Duodenal mucosa (tissue), 2 donors: ENCODE measurements at regions not wholly inside any gene's neighbourhood (a gene's known extent, or its start where the extent isn't known, plus 50 kb on each side); places are given as distances from the start of the nearest gene placed in this dataset.

Experiments
- H3K27ac ChIP-seq: one replicate; pipeline ENCODE4 v1.7.0; 2013; ENCODE audit warnings: low read depth, low read length
- H3K27me3 ChIP-seq, 2 donors: one replicate each; pipeline ENCODE4 v1.7.0; 2013; ENCODE audit warnings: low read length in 2 of 2, control low read depth in 1 of 2; ENCODE audit not compliant: insufficient read depth in 2 of 2, control insufficient read depth in 1 of 2
- H3K36me3 ChIP-seq, 2 donors: one replicate each; pipeline ENCODE4 v1.7.0; 2013; ENCODE audit warnings: low read length in 2 of 2, control low read depth in 1 of 2; ENCODE audit not compliant: insufficient read depth in 2 of 2, control insufficient read depth in 1 of 2
- H3K4me1 ChIP-seq, 2 donors: one replicate each; pipeline ENCODE4 v1.7.0; 2013; ENCODE audit warnings: low read length in 2 of 2, control low read depth in 1 of 2; ENCODE audit not compliant: insufficient read depth in 2 of 2, control insufficient read depth in 1 of 2
- H3K4me3 ChIP-seq, 2 donors: one replicate each; pipeline ENCODE4 v1.7.0; 2013; ENCODE audit warnings: low read length in 2 of 2, low read depth in 1 of 2
- H3K9ac ChIP-seq, 2 donors: one replicate each; pipeline ENCODE4 v1.7.0; 2013; ENCODE audit warnings: low read length in 2 of 2, low read depth in 1 of 2
- H3K9me3 ChIP-seq, 2 donors: one replicate each; pipeline ENCODE4 v1.7.0; 2013; ENCODE audit warnings: low read length in 2 of 2, control low read depth in 1 of 2; ENCODE audit not compliant: control insufficient read depth in 1 of 2

- H3K9me3 ChIP-seq, result peaks cover 0 to 6% of the 10 kb centered on the region in 2 donors
- H3K4me1 ChIP-seq, result no peaks in the 10 kb centered on the region
- no peaks in the 10 kb centered on the region for H3K36me3 ChIP-seq
- no peaks in the 10 kb centered on the region for H3K27me3 ChIP-seq
- H3K27ac ChIP-seq, result no peak overlapping the region
- H3K9ac ChIP-seq, result no peak overlapping the region
- no peak overlapping the region for H3K4me3 ChIP-seq
Measured at GRCh38 chr10:29830531-29831512, 196.1 kb upstream of the SVIL start.

GRCh38 chr10:29829776-29830175 lies 195.0 kb upstream of the SVIL start:
- Histone ChIP-seq H3K27ac (no peak overlapping the region), H3K4me1 (no peaks in the 10 kb centered on the region), H3K36me3 (no peaks in the 10 kb centered on the region), H3K9me3 (peaks cover 0 to 6% of the 10 kb centered on the region in 2 donors), H3K9ac (no peak overlapping the region), H3K27me3 (no peaks in the 10 kb centered on the region), H3K4me3 (no peak overlapping the region)

DNA sequence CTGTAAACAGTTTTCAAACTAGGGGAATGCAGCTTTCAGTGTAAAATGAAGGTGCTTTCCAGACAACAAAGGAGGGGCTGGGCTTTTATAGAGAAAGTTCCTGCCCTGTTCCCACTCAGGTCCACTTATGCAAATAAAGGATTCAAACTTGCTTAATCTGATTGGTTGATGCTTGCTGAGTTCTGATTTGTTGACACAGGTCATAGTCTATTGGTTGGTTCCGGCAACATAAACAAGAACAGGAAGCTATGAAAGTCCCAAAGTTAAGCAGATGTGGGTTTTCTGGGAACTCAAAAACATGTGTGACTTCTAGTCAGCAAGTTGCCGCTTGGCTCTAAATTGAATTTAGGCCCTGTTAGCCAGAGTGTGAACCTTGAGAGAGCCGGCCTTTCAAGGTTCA lies 194.2 kb upstream of the SVIL start:
- Histone ChIP-seq H3K27ac (no peak overlapping the region), H3K4me3 (no peak overlapping the region), H3K9ac (no peak overlapping the region), H3K4me1 (no peaks in the 10 kb centered on the region), H3K9me3 (peaks cover 0 to 6% of the 10 kb centered on the region in 2 donors), H3K27me3 (no peaks in the 10 kb centered on the region), H3K36me3 (no peaks in the 10 kb centered on the region)

DNA sequence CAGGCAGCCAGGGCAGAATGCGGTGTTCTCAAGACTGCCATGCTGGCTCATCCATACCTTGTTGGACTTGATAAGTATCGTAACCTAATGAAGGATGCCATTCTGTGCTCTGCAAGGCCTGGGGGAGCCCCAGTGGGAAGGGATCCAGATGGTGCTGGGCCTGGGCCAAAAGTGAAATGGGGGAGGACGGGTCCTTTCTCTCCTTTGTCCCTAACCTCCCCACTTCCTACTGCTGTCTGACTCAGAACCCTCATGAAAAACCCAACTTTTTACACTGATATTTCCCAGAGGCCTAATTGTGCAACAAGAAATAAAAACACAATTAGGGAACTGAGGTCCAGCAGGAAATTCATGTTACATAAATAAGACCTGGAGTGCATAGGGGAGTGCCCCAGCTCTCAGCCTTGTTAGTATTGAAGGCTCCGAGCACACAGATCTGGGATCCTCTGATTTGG lies 193.7 kb upstream of the SVIL start:
- Histone ChIP-seq H3K27ac (no peak overlapping the region), H3K4me3 (no peak overlapping the region), H3K36me3 (no peaks in the 10 kb centered on the region), H3K4me1 (no peaks in the 10 kb centered on the region), H3K9ac (no peak overlapping the region), H3K27me3 (no peaks in the 10 kb centered on the region), H3K9me3 (peaks cover 0 to 6% of the 10 kb centered on the region in 2 donors)

GRCh38 chr10:29827512-29827911 lies 192.7 kb upstream of the SVIL start:
- H3K27me3 ChIP-seq, result no peaks in the 10 kb centered on the region
- H3K27ac ChIP-seq, result no peak overlapping the region
- H3K9ac ChIP-seq, result no peak overlapping the region
- no peaks in the 10 kb centered on the region for H3K36me3 ChIP-seq
- no peak overlapping the region for H3K4me3 ChIP-seq
- no peaks in the 10 kb centered on the region for H3K4me1 ChIP-seq
- H3K9me3 ChIP-seq, result peaks cover 0 to 6% of the 10 kb centered on the region in 2 donors

- no peak overlapping the region for H3K4me3 ChIP-seq
- H3K36me3 ChIP-seq, result no peaks in the 10 kb centered on the region
- H3K9me3 ChIP-seq, result peaks cover 0 to 6% of the 10 kb centered on the region in 2 donors
- no peaks in the 10 kb centered on the region for H3K4me1 ChIP-seq
- no peak overlapping the region for H3K27ac ChIP-seq
- no peaks in the 10 kb centered on the region for H3K27me3 ChIP-seq
- H3K9ac ChIP-seq, result no peak overlapping the region
Measured at GRCh38 chr10:29826801-29827450, 192.2 kb upstream of the SVIL start.

DNA sequence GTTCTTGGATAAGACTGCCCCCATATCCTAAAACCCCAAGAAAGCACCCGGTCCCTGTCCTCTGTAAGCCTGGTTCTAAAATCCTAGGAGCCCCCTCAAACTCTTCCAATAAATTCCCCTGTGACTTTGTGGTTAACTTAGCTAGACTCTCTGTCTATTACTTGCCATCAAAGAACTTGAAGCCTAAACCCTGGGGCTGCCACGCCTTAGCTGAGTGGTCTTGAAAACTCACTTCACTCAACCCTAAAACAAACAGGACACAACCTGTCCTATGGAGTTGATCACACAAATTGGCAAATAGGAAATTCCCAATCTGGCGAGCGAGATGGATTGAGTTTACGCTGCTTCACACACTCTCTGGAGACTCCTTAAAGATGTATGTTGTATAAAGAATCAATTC lies 191.4 kb upstream of the SVIL start:
- no peaks in the 10 kb centered on the region for H3K36me3 ChIP-seq
- peaks cover 0 to 6% of the 10 kb centered on the region in 2 donors for H3K9me3 ChIP-seq
- no peak overlapping the region for H3K4me3 ChIP-seq
- no peak overlapping the region for H3K9ac ChIP-seq
- no peaks in the 10 kb centered on the region for H3K4me1 ChIP-seq
- no peaks in the 10 kb centered on the region for H3K27me3 ChIP-seq
- H3K27ac ChIP-seq, result no peak overlapping the region

- no peak overlapping the region for H3K9ac ChIP-seq
- H3K27ac ChIP-seq, result no peak overlapping the region
- H3K4me1 ChIP-seq, result no peaks in the 10 kb centered on the region
- no peaks in the 10 kb centered on the region for H3K27me3 ChIP-seq
- H3K36me3 ChIP-seq, result no peaks in the 10 kb centered on the region
- no peak overlapping the region for H3K4me3 ChIP-seq
- no peaks in the 10 kb centered on the region for H3K9me3 ChIP-seq
Measured at GRCh38 chr10:29823553-29824080, 188.8 kb upstream of the SVIL start.

DNA sequence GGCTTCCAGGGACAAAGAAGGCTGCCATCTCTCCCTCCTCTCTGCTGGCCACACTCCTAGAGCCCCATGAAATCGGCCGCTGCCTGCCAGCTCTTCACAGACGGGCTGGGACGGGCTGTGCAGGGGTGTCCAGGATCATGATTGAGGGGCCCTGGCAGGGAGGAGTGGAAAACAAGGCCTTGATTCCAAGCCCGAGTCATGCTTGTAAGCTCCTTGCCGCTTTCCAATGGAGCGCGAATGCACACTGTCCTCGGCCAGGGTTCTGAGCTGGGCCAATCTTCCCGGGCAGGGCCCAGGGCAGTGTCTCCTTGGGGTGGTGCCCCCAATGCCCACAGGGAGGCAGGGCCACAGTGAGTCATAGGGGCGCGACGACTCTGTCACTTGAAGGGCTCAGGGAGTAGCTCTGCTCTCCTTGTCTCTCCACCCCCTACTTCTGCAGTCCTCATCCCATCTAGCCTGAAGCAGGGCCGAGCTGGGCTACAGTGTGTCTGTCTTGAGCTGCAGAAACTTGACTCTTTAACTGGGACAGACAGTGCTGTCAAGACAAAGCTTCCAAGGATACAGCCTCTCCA lies 186.2 kb upstream of the SVIL start:
- Histone ChIP-seq H3K4me1 (no peaks in the 10 kb centered on the region), H3K9ac (no peak overlapping the region), H3K27me3 (no peaks in the 10 kb centered on the region), H3K27ac (no peak overlapping the region), H3K4me3 (no peak overlapping the region), H3K36me3 (no peaks in the 10 kb centered on the region), H3K9me3 (no peaks in the 10 kb centered on the region)
